ENCODE measurements at regions not wholly inside any gene's neighbourhood (a gene's known extent, or its start where the extent isn't known, plus 50 kb on each side); places are given as distances from the start of the nearest gene placed in this dataset.

GRCh38 chr10:128429835-128430513, 303.8 kb upstream of the MKI67 start:
- no peak for DNase-seq

- DNase-seq, result no peak
These were observed 304.9 kb upstream of the MKI67 start for GRCh38 chr10:128431083-128431482.

GRCh38 chr10:128431506-128431905, 305.3 kb upstream of the MKI67 start:
- DNase-seq, result no peak

- DNase-seq, result no peak
These were observed 305.8 kb upstream of the MKI67 start for GRCh38 chr10:128432011-128432410.

- DNase-seq, result no peak
These were observed 306.2 kb upstream of the MKI67 start for GRCh38 chr10:128432423-128432822.

- no peak for DNase-seq
These were observed 309.6 kb upstream of the MKI67 start for GRCh38 chr10:128435811-128436210.

GRCh38 chr10:128437786-128438345, 311.6 kb upstream of the MKI67 start:
- DNase-seq, result no peak

- DNase-seq, result no peak
These were observed 312.3 kb upstream of the MKI67 start for GRCh38 chr10:128438417-128439063.

GRCh38 chr10:128440513-128441160, 314.4 kb upstream of the MKI67 start:
- no peak for DNase-seq

- DNase-seq, result no peak
These were observed 317.8 kb upstream of the MKI67 start for GRCh38 chr10:128443925-128444518.

- DNase-seq, result no peak
These were observed 322.6 kb upstream of the MKI67 start for GRCh38 chr10:128448796-128449195.

- DNase-seq, result no peak
These were observed 325.7 kb upstream of the MKI67 start for GRCh38 chr10:128451879-128452278.

GRCh38 chr10:128456271-128456670, 330.0 kb upstream of the MKI67 start:
- no peak for DNase-seq

GRCh38 chr10:128457136-128457535, 330.9 kb upstream of the MKI67 start:
- DNase-seq, result no peak

- no peak for DNase-seq
These were observed 335.8 kb upstream of the MKI67 start for GRCh38 chr10:128461991-128462390.

GRCh38 chr10:128462844-128463243, 336.6 kb upstream of the MKI67 start:
- DNase-seq, result no peak

GRCh38 chr10:128463991-128464760, 338.0 kb upstream of the MKI67 start:
- no peak for DNase-seq

GRCh38 chr10:128465697-128466096, 339.5 kb upstream of the MKI67 start:
- no peak for DNase-seq

- DNase-seq, result no peak
These were observed 340.7 kb upstream of the MKI67 start for GRCh38 chr10:128466831-128467371.

- no peak for DNase-seq
These were observed 342.2 kb upstream of the MKI67 start for GRCh38 chr10:128468462-128468861.

GRCh38 chr10:128469515-128469914, 343.3 kb upstream of the MKI67 start:
- no peak for DNase-seq

- DNase-seq, result no peak
These were observed 344.2 kb upstream of the MKI67 start for GRCh38 chr10:128470321-128470965.
